Osteocyte (in vitro differentiated cells): ENCODE measurements at regions not wholly inside any gene's neighbourhood (a gene's known extent, or its start where the extent isn't known, plus 50 kb on each side); places are given as distances from the start of the nearest gene placed in this dataset.

Experiments
- DNase-seq: peaks from one replicate; pipeline ENCODE4 v3.0.0; 2021; ENCODE audit warnings: mixed read lengths; ENCODE audit not compliant: unreplicated experiment; ENCODE audit errors: extremely low spot score
- H3K27ac Mint-ChIP-seq: one replicate; pipeline ENCODE4 v1.8.0; 2021; ENCODE audit warnings: mild to moderate bottlenecking, mixed read lengths; ENCODE audit not compliant: unreplicated experiment
- H3K27me3 Mint-ChIP-seq: one replicate; pipeline ENCODE4 v1.8.0; 2021; ENCODE audit warnings: mixed read lengths; ENCODE audit not compliant: unreplicated experiment
- H3K36me3 Mint-ChIP-seq: one replicate; pipeline ENCODE4 v1.8.0; 2021; ENCODE audit warnings: mixed read lengths; ENCODE audit not compliant: unreplicated experiment
- H3K4me1 Mint-ChIP-seq: one replicate; pipeline ENCODE4 v1.8.0; 2021; ENCODE audit warnings: mixed read lengths; ENCODE audit not compliant: unreplicated experiment
- H3K4me3 Mint-ChIP-seq: one replicate; pipeline ENCODE4 v1.8.0; 2021; ENCODE audit warnings: mild to moderate bottlenecking, moderate library complexity, mixed read lengths; ENCODE audit not compliant: unreplicated experiment
- H3K9me3 Mint-ChIP-seq: one replicate; pipeline ENCODE4 v1.8.0; 2021; ENCODE audit warnings: mixed read lengths; ENCODE audit not compliant: unreplicated experiment
- TF ChIP-seq, protein P1 (sequence below): fragments of 200-600 bp; sonication (generic); IDR thresholded peaks from 2 replicates; pipeline ENCODE4 v1.5.0; 2021; ENCODE audit warnings: antibody characterized with exemption, mild to moderate bottlenecking, moderate library complexity

DNA sequence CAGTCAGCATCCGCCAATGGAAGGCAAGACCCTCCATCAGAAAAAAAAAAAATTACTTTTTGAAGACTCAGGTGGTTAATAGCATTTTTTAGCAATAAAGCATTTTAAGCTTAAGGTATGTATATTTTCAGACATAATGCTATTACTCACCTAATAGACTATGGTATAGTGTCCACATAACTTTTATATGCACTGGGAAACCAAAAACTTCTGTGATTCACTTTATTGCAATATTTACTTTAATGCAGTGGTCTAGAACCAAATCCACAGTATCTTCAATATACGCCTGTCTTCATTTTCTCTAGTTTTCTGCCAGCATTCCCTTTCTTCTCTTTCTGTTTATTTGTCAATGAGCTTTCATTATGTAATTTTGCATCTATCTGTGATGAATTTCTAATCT lies 418.1 kb downstream of the SLITRK6 start:
- Mint-ChIP-seq H3K9me3 (peaks cover 6% of the 10 kb centered on the region), H3K36me3 (no peaks in the 10 kb centered on the region), H3K4me1 (peaks cover 11% of the 10 kb centered on the region), H3K27me3 (no peaks in the 10 kb centered on the region), H3K4me3 (no peak overlapping the region), H3K27ac (no peak overlapping the region)
- DNase-seq: no peak
- TF ChIP-seq, protein P1, sequence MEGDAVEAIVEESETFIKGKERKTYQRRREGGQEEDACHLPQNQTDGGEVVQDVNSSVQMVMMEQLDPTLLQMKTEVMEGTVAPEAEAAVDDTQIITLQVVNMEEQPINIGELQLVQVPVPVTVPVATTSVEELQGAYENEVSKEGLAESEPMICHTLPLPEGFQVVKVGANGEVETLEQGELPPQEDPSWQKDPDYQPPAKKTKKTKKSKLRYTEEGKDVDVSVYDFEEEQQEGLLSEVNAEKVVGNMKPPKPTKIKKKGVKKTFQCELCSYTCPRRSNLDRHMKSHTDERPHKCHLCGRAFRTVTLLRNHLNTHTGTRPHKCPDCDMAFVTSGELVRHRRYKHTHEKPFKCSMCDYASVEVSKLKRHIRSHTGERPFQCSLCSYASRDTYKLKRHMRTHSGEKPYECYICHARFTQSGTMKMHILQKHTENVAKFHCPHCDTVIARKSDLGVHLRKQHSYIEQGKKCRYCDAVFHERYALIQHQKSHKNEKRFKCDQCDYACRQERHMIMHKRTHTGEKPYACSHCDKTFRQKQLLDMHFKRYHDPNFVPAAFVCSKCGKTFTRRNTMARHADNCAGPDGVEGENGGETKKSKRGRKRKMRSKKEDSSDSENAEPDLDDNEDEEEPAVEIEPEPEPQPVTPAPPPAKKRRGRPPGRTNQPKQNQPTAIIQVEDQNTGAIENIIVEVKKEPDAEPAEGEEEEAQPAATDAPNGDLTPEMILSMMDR: no peak

DNA sequence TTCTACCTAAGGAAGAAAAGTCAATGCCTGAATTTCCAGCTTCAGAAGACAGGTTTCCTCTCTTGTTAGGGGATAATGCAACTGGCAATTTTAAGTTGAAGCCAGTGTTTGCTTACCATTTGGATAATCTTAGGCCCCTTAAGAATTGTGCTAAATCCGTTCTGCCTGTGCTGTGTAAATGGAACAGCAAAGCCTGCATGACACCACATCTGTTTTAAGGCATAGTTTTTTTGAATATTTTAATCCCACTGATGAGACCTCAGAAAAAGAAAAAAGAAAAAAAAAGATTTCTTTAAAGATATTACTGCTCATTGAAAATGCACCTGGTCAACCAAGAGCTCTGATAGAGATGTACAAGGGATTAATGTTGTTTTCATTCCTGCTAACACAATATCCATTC lies 419.2 kb downstream of the SLITRK6 start:
- Mint-ChIP-seq H3K4me3 (no peak overlapping the region), H3K9me3 (peaks cover 6% of the 10 kb centered on the region), H3K36me3 (no peaks in the 10 kb centered on the region), H3K27ac (no peak overlapping the region), H3K27me3 (no peaks in the 10 kb centered on the region), H3K4me1 (peaks cover 8% of the 10 kb centered on the region)
- TF ChIP-seq, protein P1: no peak
- no peak for DNase-seq

DNA sequence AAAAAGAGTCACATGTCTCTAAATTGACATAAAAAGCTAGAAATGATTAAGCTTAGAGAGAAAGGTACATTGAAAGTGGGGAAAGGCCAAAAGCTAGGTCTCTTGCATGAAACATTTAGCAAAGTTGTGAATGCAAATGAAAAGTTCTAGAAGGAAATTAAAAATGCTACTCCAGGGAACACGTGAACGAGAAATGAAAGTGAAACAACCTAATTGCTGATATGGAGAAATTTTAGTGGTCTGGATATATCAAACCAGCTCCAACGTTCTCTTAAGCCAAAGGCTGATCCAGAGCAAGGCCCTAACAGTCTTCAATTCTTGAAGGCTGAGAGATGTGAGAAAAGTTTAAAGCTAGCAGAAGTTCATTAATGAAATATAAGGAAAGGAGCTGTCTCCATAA lies 419.8 kb downstream of the SLITRK6 start:
- no peak for DNase-seq
- H3K27me3 Mint-ChIP-seq: no peaks in the 10 kb centered on the region
- peaks cover 6% of the 10 kb centered on the region for H3K9me3 Mint-ChIP-seq
- peaks cover 8% of the 10 kb centered on the region for H3K4me1 Mint-ChIP-seq
- H3K27ac Mint-ChIP-seq: no peak overlapping the region
- no peak overlapping the region for H3K4me3 Mint-ChIP-seq
- TF ChIP-seq, protein P1: no peak
- H3K36me3 Mint-ChIP-seq: no peaks in the 10 kb centered on the region

DNA sequence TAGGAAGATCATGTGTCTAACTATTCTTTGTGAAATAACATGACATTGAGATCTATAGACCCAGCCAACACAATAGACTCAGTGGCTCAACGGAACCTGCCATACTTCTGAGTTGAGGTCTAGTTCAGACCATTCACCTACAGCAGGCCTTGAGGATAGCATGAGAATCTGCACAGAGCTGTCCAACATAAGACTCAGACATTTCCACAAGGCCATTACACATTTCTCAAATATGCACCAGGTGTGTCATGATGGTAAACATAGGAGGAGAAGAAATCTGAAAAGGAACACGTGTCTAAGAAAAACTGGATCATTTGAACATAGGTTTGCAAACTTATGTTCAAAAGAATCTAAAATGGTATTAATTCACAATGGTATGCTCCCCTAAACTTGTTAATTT lies 421.4 kb downstream of the SLITRK6 start:
- no peak for DNase-seq
- H3K27me3 Mint-ChIP-seq: no peaks in the 10 kb centered on the region
- H3K9me3 Mint-ChIP-seq: peaks cover 6% of the 10 kb centered on the region
- no peak overlapping the region for H3K27ac Mint-ChIP-seq
- no peaks in the 10 kb centered on the region for H3K36me3 Mint-ChIP-seq
- H3K4me1 Mint-ChIP-seq: peaks cover 10% of the 10 kb centered on the region
- H3K4me3 Mint-ChIP-seq: no peak overlapping the region
- TF ChIP-seq, protein P1: no peak

DNA sequence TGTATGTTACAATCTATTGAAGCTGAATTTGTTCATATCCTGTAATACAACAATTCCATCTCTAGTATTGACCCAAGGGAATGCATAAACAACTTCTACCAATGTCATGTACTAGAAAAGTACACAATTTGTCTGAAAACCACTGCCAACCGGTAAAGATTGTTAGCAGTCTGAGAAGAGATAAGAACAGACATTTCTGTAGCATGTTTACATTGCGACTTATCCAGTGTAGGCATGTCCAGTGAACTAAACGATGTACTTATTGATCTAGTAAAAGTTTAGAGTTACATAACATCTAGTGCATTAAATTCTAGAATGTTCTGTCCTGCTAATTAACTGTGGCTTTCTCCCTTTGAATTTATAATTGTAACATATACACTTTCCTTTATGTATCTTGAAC lies 425.9 kb downstream of the SLITRK6 start:
- Mint-ChIP-seq H3K4me1 (peaks cover 8% of the 10 kb centered on the region), H3K9me3 (no peaks in the 10 kb centered on the region), H3K4me3 (no peak overlapping the region), H3K36me3 (no peaks in the 10 kb centered on the region), H3K27ac (no peak overlapping the region), H3K27me3 (no peaks in the 10 kb centered on the region)
- DNase-seq: no peak
- TF ChIP-seq, protein P1: no peak
